ENCODE measurements at regions not wholly inside any gene's neighbourhood (a gene's known extent, or its start where the extent isn't known, plus 50 kb on each side); places are given as distances from the start of the nearest gene placed in this dataset.

- TF ChIP-seq, protein P1, sequence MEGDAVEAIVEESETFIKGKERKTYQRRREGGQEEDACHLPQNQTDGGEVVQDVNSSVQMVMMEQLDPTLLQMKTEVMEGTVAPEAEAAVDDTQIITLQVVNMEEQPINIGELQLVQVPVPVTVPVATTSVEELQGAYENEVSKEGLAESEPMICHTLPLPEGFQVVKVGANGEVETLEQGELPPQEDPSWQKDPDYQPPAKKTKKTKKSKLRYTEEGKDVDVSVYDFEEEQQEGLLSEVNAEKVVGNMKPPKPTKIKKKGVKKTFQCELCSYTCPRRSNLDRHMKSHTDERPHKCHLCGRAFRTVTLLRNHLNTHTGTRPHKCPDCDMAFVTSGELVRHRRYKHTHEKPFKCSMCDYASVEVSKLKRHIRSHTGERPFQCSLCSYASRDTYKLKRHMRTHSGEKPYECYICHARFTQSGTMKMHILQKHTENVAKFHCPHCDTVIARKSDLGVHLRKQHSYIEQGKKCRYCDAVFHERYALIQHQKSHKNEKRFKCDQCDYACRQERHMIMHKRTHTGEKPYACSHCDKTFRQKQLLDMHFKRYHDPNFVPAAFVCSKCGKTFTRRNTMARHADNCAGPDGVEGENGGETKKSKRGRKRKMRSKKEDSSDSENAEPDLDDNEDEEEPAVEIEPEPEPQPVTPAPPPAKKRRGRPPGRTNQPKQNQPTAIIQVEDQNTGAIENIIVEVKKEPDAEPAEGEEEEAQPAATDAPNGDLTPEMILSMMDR (conservative IDR thresholded peaks at IDR 0.05; ENCODE audit: low read length) = no peak
- no peak for TF ChIP-seq EZH2phosphoT487 (IDR thresholded peaks at IDR 0.05; ENCODE audit: borderline replicate concordance, low read depth, low read length)
Measured at GRCh38 chr4:31106419-31106818, 386.2 kb downstream of the PCDH7 start.
